GM12878 (cell line): ENCODE measurements at regions not wholly inside any gene's neighbourhood (a gene's known extent, or its start where the extent isn't known, plus 50 kb on each side); places are given as distances from the start of the nearest gene placed in this dataset.

Source experiments
- BHLHE40 ChIP-seq, 2 experiments: fragments of 450-650 bp in 1 of 2; IDR thresholded peaks; 2 replicates each; pipeline ENCODE4 v1.6.1; 2011 to 2017; ENCODE audit warnings: low read depth in 2 of 2, borderline replicate concordance in 1 of 2, improper control_type of control experiment in 1 of 2, low read length in 1 of 2, mild to moderate bottlenecking in 1 of 2
- CBX5 ChIP-seq: sonication (generic); IDR thresholded peaks from 2 replicates; pipeline ENCODE4 v1.6.1; 2016; ENCODE audit warnings: low read depth, moderate library complexity, mild to moderate bottlenecking, inconsistent platforms
- CTCF ChIP-seq, 3 experiments: IDR thresholded peaks in 2 of 3; conservative IDR thresholded peaks in 1 of 3; 2 replicates each; pipeline ENCODE4 v1.5.1; 2011; ENCODE audit warnings: low read depth in 3 of 3, low read length in 3 of 3, mild to moderate bottlenecking in 3 of 3, control low read depth in 2 of 3, moderate library complexity in 2 of 3, inconsistent platforms in 1 of 3, mixed read lengths in 1 of 3; ENCODE audit not compliant: control insufficient read depth in 2 of 3, insufficient read depth in 1 of 3; ENCODE audit errors: extremely low read depth in 1 of 3
- CUX1 ChIP-seq: IDR thresholded peaks from 2 replicates; pipeline ENCODE4 v1.6.1; 2012; ENCODE audit warnings: improper control_type of control experiment, low read depth, low read length; ENCODE audit not compliant: insufficient replicate concordance
- EZH2 ChIP-seq: IDR thresholded peaks from 2 replicates; pipeline ENCODE4 v1.6.1; 2012; ENCODE audit warnings: low read depth, mild to moderate bottlenecking, control low read depth, inconsistent platforms, low read length, borderline replicate concordance; ENCODE audit not compliant: control insufficient read depth
- HDAC2 ChIP-seq: fragments of 200-600 bp; sonication (generic); IDR thresholded peaks from 2 replicates; pipeline ENCODE4 v1.6.1; 2017
- MAX ChIP-seq: IDR thresholded peaks from 2 replicates; pipeline ENCODE4 v1.6.1; 2012; ENCODE audit warnings: low read depth, low read length, improper control_type of control experiment
- RAD21 ChIP-seq: IDR thresholded peaks from 2 replicates; pipeline ENCODE4 v1.6.1; 2011; ENCODE audit warnings: mild to moderate bottlenecking, low read depth, low read length, moderate library complexity; ENCODE audit not compliant: insufficient read depth
- ZBTB11 ChIP-seq: fragments of 450-650 bp; formaldehyde crosslinking; IDR thresholded peaks from 2 replicates; pipeline ENCODE4 v1.5.0; 2022; ENCODE audit warnings: mild to moderate bottlenecking, missing genetic modification characterization
- ZNF274 ChIP-seq: IDR thresholded peaks from one replicate; pipeline ENCODE4 v1.8.0; 2011; ENCODE audit not compliant: insufficient read length, insufficient read depth

GRCh38 chr4:11817088-11817487 is 388.4 kb upstream of the HS3ST1 start:
- TF ChIP-seq CTCF (IDR thresholded peaks at IDR 0.05 in 2 of 3, conservative IDR thresholded peaks at IDR 0.05 in 1 of 3; ENCODE audit: control insufficient read depth in 2 of 3, extremely low read depth in 1 of 3, insufficient read depth in 1 of 3, low read depth in 3 of 3, low read length in 3 of 3) = no peak
- TF ChIP-seq ZBTB11 (CRISPR knock-in tag) = no peak
- no peak for TF ChIP-seq HDAC2
- TF ChIP-seq BHLHE40 (IDR thresholded peaks at IDR 0.05; ENCODE audit: borderline replicate concordance in 1 of 2, low read depth in 2 of 2, low read length in 1 of 2) = no peak
- TF ChIP-seq EZH2 = no peak
- no peak for TF ChIP-seq CUX1
- TF ChIP-seq CBX5 = no peak
- no peak for TF ChIP-seq RAD21
- TF ChIP-seq ZNF274 = no peak
- TF ChIP-seq MAX = no peak
